ENCODE measurements at regions not wholly inside any gene's neighbourhood (a gene's known extent, or its start where the extent isn't known, plus 50 kb on each side); places are given as distances from the start of the nearest gene placed in this dataset.

DNA sequence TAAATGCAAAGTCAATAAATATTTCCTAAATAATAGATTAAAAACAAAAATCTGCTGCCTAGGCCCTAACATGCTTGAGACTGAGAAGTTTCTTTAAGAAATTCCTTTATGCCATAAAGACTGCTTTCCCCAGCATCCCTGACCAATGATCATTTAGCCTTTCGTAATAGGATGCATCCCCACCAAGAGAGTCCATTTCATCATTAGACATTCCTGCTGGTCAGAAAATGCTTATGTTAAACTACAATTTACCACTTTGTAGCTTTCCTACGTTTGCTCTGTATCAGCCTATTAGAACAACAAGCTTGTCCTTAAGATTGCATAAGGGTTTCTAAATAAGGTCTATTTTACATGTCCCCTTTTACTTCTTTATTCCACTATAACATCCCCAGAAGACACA is 59.8 kb upstream of the HSF2 start:
- TF ChIP-seq POLR2A (IDR thresholded peaks at IDR 0.05; ENCODE audit: low read depth, low read length) (no peak), TAF1 (IDR thresholded peaks at IDR 0.05; ENCODE audit: low read depth, low read length) (no peak), POLR2AphosphoS5 (IDR thresholded peaks at IDR 0.05; ENCODE audit: low read depth, low read length) (no peak), POU2F2 (IDR thresholded peaks at IDR 0.05; ENCODE audit: low read depth, low read length) (no peak)
